GM12865 (cell line): ENCODE measurements at regions not wholly inside any gene's neighbourhood (a gene's known extent, or its start where the extent isn't known, plus 50 kb on each side); places are given as distances from the start of the nearest gene placed in this dataset.

ENCODE experiments used
- DNase-seq: peaks from one replicate; pipeline ENCODE4 v3.0.0; 2010; ENCODE audit warnings: low read depth
- H3K4me3 ChIP-seq: 2 replicates; pipeline ENCODE4 v1.5.1; 2011; ENCODE audit warnings: mild to moderate bottlenecking, low read depth, low read length, control low read depth
- CTCF ChIP-seq: IDR thresholded peaks from 2 replicates; pipeline ENCODE4 v1.5.1; 2011; ENCODE audit warnings: low read length, control low read depth, low read depth, inconsistent platforms; ENCODE audit not compliant: insufficient read depth; ENCODE audit errors: missing control alignments

DNA sequence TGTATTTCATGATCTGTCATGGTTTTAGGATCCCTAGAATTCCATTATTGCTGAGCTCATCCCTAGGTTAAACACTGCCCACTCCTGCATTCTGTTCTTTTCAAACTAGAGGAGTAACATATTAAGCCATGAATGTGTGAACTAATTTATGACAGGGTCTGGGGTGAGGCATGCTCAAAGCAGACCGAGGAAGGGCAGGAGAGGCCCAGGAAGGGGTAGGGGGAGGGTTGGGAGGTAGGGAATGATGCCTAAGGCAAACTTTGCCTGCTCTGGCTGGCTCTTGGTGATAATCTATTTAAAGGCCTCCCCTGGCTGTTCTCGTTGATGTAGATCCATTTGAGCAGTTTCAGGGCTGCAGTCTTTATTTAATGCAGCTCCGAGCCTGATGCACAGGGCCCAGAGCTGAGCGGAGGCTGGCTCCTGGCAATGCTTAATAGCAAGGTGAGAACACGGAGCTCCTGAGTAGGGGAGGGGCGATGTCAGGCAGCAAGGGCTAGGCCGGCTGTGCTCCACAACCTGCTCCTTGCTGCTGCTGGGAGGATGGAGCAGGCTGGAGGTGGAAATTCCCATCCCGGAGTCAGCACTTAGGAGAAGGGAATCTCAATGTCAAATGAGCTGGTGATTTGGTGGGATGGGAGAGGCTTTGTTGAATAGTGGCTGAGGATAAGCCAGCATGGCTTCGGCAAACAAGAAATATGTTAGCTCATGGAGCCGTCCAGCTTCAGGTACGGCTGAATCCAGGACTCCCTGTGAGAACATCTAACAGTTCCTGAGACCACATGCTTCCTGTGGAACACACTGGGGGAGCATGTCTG lies 73.2 kb upstream of the UNC5A start:
- DNase-seq, result no peak
- no peak overlapping the region for H3K4me3 ChIP-seq
- no peak for TF ChIP-seq CTCF

DNA sequence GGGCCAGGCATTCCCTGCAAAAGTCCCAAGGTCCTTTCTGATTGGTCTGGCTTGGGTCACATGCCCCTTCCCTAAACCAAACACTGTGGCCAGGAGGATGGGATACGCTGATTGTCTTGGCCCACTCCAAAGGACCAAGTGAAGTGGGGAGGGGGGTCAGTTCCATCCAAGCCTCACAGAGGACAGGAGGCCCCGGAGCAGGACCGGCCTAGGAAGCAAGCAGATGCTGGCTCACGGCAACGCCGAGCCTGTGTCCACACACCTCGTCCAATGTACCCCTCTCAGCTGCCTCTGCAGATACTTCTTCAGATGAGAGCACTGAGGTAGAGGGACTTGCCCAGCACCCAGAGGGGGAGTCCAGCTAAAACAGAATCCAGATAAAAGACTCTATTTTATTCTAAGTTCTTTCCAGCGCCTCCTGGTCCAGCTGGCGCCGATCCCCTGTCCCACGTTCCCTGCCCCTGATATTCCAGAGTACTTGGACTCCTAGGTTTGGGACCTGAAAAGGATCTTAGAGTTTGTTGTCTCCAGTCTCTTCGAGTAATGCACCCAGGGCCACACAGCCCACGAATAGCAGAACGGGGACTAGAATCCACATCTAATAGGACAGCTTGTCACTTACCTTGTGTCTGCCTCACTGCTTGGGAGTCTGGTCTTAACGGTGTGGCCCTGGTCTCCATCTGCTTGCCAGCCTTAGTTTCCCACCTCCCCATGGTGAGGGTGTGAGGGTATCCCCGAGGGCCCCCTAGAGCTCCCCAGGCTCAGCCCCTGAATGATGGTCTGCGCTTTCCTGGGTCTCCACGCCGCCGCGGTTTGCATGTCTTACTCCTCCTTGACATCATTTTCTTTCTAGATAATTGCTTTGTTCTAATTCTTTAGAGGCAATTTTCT lies 72.4 kb upstream of the UNC5A start:
- TF ChIP-seq CTCF, result no peak
- no peak for DNase-seq
- no peak overlapping the region for H3K4me3 ChIP-seq

DNA sequence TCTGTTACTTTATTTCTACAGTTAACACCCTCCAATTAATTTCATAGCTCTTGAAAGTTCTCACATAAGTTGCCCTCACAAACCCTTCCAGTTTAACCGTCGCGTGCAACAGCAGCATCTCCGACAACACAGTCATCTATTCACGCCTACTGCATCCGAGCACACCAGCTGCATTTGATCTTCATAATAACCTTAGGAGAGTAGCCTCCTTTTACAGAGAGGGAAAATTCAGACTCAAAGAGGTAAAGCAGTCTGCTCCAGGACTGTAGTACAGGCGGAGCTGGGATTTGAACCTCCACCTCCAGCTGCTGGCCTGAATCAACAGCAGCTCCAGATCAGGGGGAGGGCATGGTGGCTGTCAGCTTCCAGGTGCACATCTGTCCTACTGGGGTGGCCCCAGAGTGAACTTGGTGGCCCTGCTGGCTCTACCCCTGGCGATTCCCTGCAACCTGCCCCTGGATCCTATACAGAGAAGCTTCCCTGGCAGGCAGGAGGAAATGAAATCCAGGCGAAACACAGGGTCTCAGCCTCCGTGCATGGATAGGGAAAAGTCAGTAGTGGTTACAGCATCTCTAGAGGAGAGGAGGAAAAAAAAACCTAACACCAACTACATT lies 71.6 kb upstream of the UNC5A start:
- DNase-seq, result no peak
- H3K4me3 ChIP-seq, result no peak overlapping the region
- no peak for TF ChIP-seq CTCF

DNA sequence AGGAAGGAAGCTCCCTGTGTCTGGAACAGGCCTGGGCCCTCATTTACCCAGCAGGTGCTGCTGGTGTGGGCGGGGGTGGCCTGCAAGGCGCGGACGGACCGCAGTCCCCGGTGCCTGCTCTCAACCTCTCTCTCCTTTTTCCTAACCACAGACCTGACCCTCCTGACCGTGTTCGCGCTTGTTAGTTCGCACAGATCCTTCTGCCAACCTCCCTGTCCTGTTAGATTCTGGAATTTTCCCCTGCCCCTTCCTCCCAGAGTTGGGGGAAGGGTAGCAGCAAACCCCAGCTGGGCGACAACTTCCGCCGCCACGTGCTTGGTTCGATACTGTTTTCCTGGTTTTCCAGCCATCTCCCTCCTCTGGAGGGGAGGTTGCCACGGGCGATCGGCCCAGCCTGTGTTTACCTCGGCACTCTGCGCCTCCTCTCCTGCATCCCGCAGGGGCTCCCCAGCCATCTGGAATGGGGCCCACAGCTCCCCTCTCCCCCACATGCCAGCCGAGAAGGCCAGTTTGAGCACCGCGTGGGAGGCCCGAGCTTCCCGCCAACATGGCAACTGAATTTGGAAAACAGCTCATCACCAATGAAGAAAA lies 70.8 kb upstream of the UNC5A start:
- no peak for DNase-seq
- no peak for TF ChIP-seq CTCF
- no peak overlapping the region for H3K4me3 ChIP-seq

- no peak for TF ChIP-seq CTCF
- no peak overlapping the region for H3K4me3 ChIP-seq
- DNase-seq, result no peak
Measured at GRCh38 chr5:176740131-176740701, 70.1 kb upstream of the UNC5A start.

DNA sequence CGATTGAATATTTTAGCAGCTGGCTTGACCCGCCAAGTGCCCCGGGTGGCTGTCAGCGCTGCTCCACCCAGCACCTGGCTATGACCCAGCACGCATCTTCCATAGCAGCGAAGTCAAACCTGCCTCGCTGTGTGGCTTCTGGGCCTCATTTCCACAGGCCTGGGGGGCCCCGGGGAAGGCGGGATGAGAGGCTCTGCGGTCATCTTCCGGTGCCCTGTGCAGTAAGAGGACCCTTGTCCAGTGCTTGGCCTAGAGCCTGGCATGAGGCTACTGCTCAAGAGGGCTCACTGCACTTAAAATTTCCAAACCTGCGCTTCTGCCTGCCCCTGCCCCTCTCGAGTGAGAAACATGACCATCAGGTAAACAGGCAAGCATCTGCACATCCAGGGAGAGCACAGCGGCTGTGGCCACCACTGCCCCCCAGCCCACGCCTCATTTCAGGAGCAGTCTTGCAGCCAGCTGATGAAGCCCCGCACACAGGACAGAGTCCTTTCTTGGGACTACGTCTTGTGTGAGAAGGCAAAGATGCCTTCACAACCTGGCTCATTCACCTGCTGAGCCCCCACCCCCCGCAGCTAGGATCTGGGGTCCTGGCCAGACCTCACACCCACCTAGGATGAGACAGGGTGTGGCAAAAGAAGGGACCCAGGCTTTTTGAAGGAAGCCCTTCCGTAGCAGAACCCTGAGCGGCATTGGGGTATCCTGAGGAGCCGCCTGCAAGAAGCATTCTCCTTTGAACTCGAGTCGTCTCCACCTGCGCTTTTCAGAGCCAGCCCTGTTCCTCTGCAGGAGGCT lies 69.5 kb upstream of the UNC5A start:
- DNase-seq, result no peak
- no peak for TF ChIP-seq CTCF

More for the DNA sequence above, 69.5 kb upstream of the UNC5A start:
- no peak overlapping the region for H3K4me3 ChIP-seq
